Pancreas (tissue), 10 donors: ENCODE measurements at regions not wholly inside any gene's neighbourhood (a gene's known extent, or its start where the extent isn't known, plus 50 kb on each side); places are given as distances from the start of the nearest gene placed in this dataset.

Source experiments
- ATAC-seq, 4 donors: fragments of 200-7000 bp; cut with Tn5 transposase; one replicate each; pipeline versions ENCODE4 v1.8.0 to v1.9.1; 2020; ENCODE audit warnings: mild to moderate bottlenecking in 4 of 4, moderate library complexity in 4 of 4
- DNase-seq, 6 donors: peaks; one replicate each; pipeline ENCODE4 v3.0.0-alpha.2; 2020
- FAIRE-seq: peaks from 2 replicates; lab custom pipeline; 2012; peaks lifted over from hg19 to GRCh38; lab: Jason Lieb, UNC
- H3K27ac ChIP-seq, 4 donors: fragments of 200-600 bp; sonication (generic); 1 replicate in 3 of 4; 2 replicates in 1 of 4; pipeline versions ENCODE4 v1.5.0 to v1.8.0; 2020
- H3K27me3 ChIP-seq, 4 donors: fragments of 200-600 bp; one replicate each; pipeline ENCODE4 v1.8.0; 2021
- H3K36me3 ChIP-seq, 3 donors: fragments of 200-600 bp; sonication (generic) in 1 of 3; one replicate each; pipeline versions ENCODE4 v1.5.0 to v1.8.0; 2020 to 2021
- H3K4me1 ChIP-seq, 3 donors: fragments of 200-600 bp; one replicate each; pipeline ENCODE4 v1.8.0; 2021
- H3K4me3 ChIP-seq, 4 donors: fragments of 200-600 bp; sonication (generic) in 2 of 4; one replicate each; pipeline versions ENCODE4 v1.5.0 to v1.8.0; 2020 to 2021
- H3K9me3 ChIP-seq, 4 donors: fragments of 200-600 bp; one replicate each; pipeline ENCODE4 v1.8.0; 2021
- CTCF ChIP-seq, 4 donors: fragments of 200-600 bp; sonication (generic) in 3 of 4; IDR thresholded peaks; one replicate each; pipeline versions ENCODE4 v1.5.0 to v1.8.0; 2021; ENCODE audit warnings: antibody characterized with exemption in 4 of 4
- WGBS, 2 donors: extraction: QIAGEN DNeasy Blood & Tissue Kit; methylation state at CpG; one replicate each; pipeline ENCODE4 v1.1.7; 2013; 5-methylcytosine and 5-hydroxymethylcytosine counted together
- intact Hi-C, 3 donors: fragments of 100-400 bp; cut with DNase I; formaldehyde crosslinking; loops; one replicate each; pipeline versions ENCODE4 v1.11.1 to v1.14.2; 2022
- donor health status: healthy with polysubstance abuse.
- donor health status: DM: no; HTN: no; CAD: no; lungs with moderate emphysema.
- donor health status: DM: no; HTN: no; CAD: no.
- donor health status: control.
- donor health status: control.
- donor health status: Bipolar disorder and iron deficiency.
- donor health status: DM: yes; HTN: yes; CAD: no.
- donor health status: DM: no; HTN: no; CAD: no.
- donor health status: DM: no; HTN: no; CAD: no.
- donor health status: DM: yes; HTN: yes; CAD: no.

GRCh38 chr1:214808845-214809460, 206.0 kb downstream of the CENPF start:
- ATAC-seq (no peak), DNase-seq (no peak), FAIRE-seq (no peak)
- H3K36me3 ChIP-seq, result no peaks in the 10 kb centered on the region
- H3K4me1 ChIP-seq, result no peaks in the 10 kb centered on the region
- intact Hi-C loops, result no loop called here
- no peaks in the 10 kb centered on the region for H3K9me3 ChIP-seq
- 59% methylated on average over 3 of the region's 3 CpGs for WGBS, 2 donors
- H3K27ac ChIP-seq, result no peak overlapping the region
- H3K4me3 ChIP-seq, result no peak overlapping the region
- H3K27me3 ChIP-seq, result no peaks in the 10 kb centered on the region
- TF ChIP-seq CTCF (IDR thresholded peaks at IDR 0.05), result no peak

- 47 to 72% methylated on average over 2 of the region's 2 CpGs for WGBS, 2 donors
- FAIRE-seq, result no peak
- no peaks in the 10 kb centered on the region for H3K36me3 ChIP-seq
- DNase-seq, result no peak
- no peak for TF ChIP-seq CTCF (IDR thresholded peaks at IDR 0.05)
- no peak overlapping the region for H3K27ac ChIP-seq
- H3K4me1 ChIP-seq, result no peaks in the 10 kb centered on the region
- H3K9me3 ChIP-seq, result no peaks in the 10 kb centered on the region
- no peak overlapping the region for H3K4me3 ChIP-seq
- ATAC-seq, result no peak
- intact Hi-C loops, result no loop called here
- no peaks in the 10 kb centered on the region for H3K27me3 ChIP-seq
Measured at GRCh38 chr1:214816603-214817002, 213.6 kb downstream of the CENPF start.

DNA sequence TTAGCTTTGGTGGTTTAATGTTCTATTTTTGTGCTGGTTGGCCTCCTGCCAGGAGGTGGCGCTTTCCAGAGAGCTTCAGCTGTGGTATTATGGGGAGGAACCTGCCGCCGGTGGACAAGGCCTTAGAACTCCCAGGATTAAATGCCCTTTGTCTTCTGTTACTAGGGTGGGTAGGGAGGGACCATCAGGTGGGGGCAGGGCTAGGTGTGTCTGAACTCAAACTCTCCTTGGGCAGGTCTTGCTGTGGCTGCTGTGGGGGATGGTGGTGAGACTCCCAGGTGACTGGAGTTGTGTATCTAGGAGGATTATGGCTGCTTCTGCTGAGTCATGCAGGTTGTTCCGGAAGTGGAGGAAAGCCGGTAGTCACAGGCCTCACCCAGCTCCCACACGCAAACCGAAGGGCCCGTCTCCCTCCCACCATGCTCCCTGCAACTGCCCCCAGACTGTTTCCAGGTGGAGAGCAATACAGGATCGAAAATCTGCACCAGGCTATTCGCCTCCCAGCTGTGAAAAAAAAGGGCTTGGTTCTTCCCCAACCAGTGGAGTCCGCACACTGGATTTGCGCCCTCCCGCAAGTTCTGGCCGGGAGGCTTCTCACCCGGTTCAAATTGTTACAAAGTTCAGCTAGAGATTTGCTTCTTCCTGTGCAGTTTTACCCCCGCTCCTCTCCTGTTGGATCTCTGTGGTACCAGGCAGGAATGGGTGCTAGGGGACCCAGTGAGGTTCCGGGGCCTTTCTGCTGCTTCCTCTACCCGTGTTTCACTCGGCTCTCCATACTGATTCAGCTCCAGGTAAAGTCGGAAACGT, 220.5 kb downstream of the CENPF start:
- no peaks in the 10 kb centered on the region for H3K4me1 ChIP-seq
- H3K9me3 ChIP-seq, result no peaks in the 10 kb centered on the region
- WGBS, 2 donors, result 79 to 83% methylated on average over 21 of the region's 21 CpGs
- ATAC-seq (no peak), DNase-seq (no peak), FAIRE-seq (no peak)
- no peaks in the 10 kb centered on the region for H3K36me3 ChIP-seq
- intact Hi-C loops, result no loop called here
- no peak for TF ChIP-seq CTCF (IDR thresholded peaks at IDR 0.05)
- no peaks in the 10 kb centered on the region for H3K27me3 ChIP-seq
- no peak overlapping the region for H3K4me3 ChIP-seq
- H3K27ac ChIP-seq, result no peak overlapping the region

GRCh38 chr1:214824763-214825162, 221.8 kb downstream of the CENPF start:
- no peak for ATAC-seq

More at GRCh38 chr1:214824763-214825162, 221.8 kb downstream of the CENPF start:
- Histone ChIP-seq H3K27ac (no peak overlapping the region), H3K9me3 (no peaks in the 10 kb centered on the region), H3K36me3 (no peaks in the 10 kb centered on the region), H3K27me3 (no peaks in the 10 kb centered on the region), H3K4me1 (no peaks in the 10 kb centered on the region), H3K4me3 (no peak overlapping the region)
- DNase-seq (no peak), FAIRE-seq (no peak)
- intact Hi-C loops, result no loop called here
- 23 to 31% methylated on average over 2 of the region's 2 CpGs for WGBS, 2 donors
- TF ChIP-seq CTCF (IDR thresholded peaks at IDR 0.05), result no peak
